ENCODE measurements at regions not wholly inside any gene's neighbourhood (a gene's known extent, or its start where the extent isn't known, plus 50 kb on each side); places are given as distances from the start of the nearest gene placed in this dataset.

DNA sequence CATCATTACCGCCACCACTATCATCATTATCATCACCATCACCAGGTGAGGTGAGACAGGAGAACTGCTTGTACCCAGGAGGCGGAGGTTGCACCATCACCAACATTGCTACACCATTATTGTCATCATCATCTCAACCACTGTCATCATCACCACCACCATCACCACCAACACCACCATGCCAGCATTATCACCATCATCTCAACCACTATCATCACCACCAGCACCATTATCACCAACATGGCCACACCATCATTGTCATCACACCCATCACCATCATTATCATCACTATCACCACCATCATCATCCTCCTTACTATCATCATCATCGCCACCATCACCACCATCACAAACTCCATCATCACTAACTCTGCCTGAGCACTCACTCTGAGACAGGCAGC lies 661.8 kb upstream of the DEFB115 start:
- intact Hi-C loops (cut with micrococcal nuclease), result no loop called here
- Histone ChIP-seq H3K56ac (ENCODE audit: extremely low read depth, insufficient read depth, low read length) (no peak overlapping the region), H3K4me3 (ENCODE audit: insufficient read depth, low read depth, low read length) (no peak overlapping the region), H2BK120ac (ENCODE audit: low read depth, low read length) (no peak overlapping the region), H3K4me2 (ENCODE audit: low read depth, low read length) (no peak overlapping the region), H3K9me1 (ENCODE audit: insufficient read depth, low read length) (no peaks in the 10 kb centered on the region), H4K8ac (ENCODE audit: low read depth in 2 of 2, low read length in 2 of 2) (no peak overlapping the region), H3K4ac (ENCODE audit: low read depth, low read length) (no peak overlapping the region), H3K4me1 (ENCODE audit: control insufficient read depth, insufficient read depth, low read length) (no peaks in the 10 kb centered on the region), H3K79me1 (ENCODE audit: low read depth in 1 of 2, low read length in 2 of 2) (no peaks in the 10 kb centered on the region), H3K9me3 (ENCODE audit: control insufficient read depth, insufficient read depth, low read length) (peaks cover 24% of the 10 kb centered on the region), H2AK9ac (replicated peaks; ENCODE audit: low read depth, low read length, poor library complexity) (no peak overlapping the region), H2AK5ac (ENCODE audit: low read depth, low read length) (no peak overlapping the region), H2AFZ (replicated peaks; ENCODE audit: low read length, poor library complexity) (no peak overlapping the region), H3K9ac (ENCODE audit: low read depth, low read length) (no peak overlapping the region), H2BK5ac (ENCODE audit: low read depth, low read length, poor library complexity, severe bottlenecking) (no peak overlapping the region), H3K18ac (ENCODE audit: low read depth, low read length) (no peak overlapping the region), H4K91ac (ENCODE audit: insufficient read depth, low read depth, low read length) (no peak overlapping the region), H3K23ac (ENCODE audit: low read depth, low read length) (no peak overlapping the region), H2BK15ac (ENCODE audit: low read depth, low read length) (no peak overlapping the region), H2BK20ac (ENCODE audit: low read depth, low read length) (no peak overlapping the region), H3K14ac (replicated peaks; ENCODE audit: low read depth, low read length) (no peak overlapping the region), H3K36me3 (ENCODE audit: control insufficient read depth, insufficient read depth, low read length) (no peaks in the 10 kb centered on the region), H4K20me1 (ENCODE audit: insufficient read depth, low read length) (no peaks in the 10 kb centered on the region), H3K27me3 (ENCODE audit: control insufficient read depth, insufficient read depth, low read length) (no peaks in the 10 kb centered on the region), H4K5ac (ENCODE audit: low read depth, low read length) (no peak overlapping the region), H3K27ac (ENCODE audit: insufficient read depth, low read length) (no peak overlapping the region)
- TF ChIP-seq SMC3 (IDR thresholded peaks at IDR 0.05; ENCODE audit: low read depth, low read length) (no peak), CHD1 (IDR thresholded peaks at IDR 0.05; ENCODE audit: low read depth, low read length) (no peak), ELK1 (IDR thresholded peaks at IDR 0.05; ENCODE audit: borderline replicate concordance, low read depth, low read length) (no peak), RCOR1 (IDR thresholded peaks at IDR 0.05; ENCODE audit: insufficient replicate concordance, low read length) (no peak), MAFK (IDR thresholded peaks at IDR 0.05; ENCODE audit: low read depth, low read length) (no peak), POLR2A (IDR thresholded peaks at IDR 0.05; ENCODE audit: low read depth, low read length) (no peak), CEBPB (IDR thresholded peaks at IDR 0.05; ENCODE audit: low read depth, low read length) (no peak), CTCF (conservative IDR thresholded peaks at IDR 0.05; ENCODE audit: low read depth, low read length) (no peak), FOS (IDR thresholded peaks at IDR 0.05; ENCODE audit: low read depth, low read length) (no peak), MXI1 (IDR thresholded peaks at IDR 0.05; ENCODE audit: borderline replicate concordance, low read depth, low read length) (no peak), RAD21 (IDR thresholded peaks at IDR 0.05; ENCODE audit: low read length) (no peak), RFX5 (IDR thresholded peaks at IDR 0.05; ENCODE audit: low read depth, low read length) (no peak), NFE2L2 (IDR thresholded peaks at IDR 0.05; ENCODE audit: low read depth, low read length) (no peak), MAZ (IDR thresholded peaks at IDR 0.05; ENCODE audit: borderline replicate concordance, low read depth, low read length) (no peak), BHLHE40 (IDR thresholded peaks at IDR 0.05; ENCODE audit: low read depth, low read length) (no peak)
- TF ChIP-seq, protein P1, sequence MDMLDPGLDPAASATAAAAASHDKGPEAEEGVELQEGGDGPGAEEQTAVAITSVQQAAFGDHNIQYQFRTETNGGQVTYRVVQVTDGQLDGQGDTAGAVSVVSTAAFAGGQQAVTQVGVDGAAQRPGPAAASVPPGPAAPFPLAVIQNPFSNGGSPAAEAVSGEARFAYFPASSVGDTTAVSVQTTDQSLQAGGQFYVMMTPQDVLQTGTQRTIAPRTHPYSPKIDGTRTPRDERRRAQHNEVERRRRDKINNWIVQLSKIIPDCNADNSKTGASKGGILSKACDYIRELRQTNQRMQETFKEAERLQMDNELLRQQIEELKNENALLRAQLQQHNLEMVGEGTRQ (IDR thresholded peaks at IDR 0.05; ENCODE audit: low read depth, low read length), result no peak
- no CpG with 5 or more reads among the region's 3 CpGs for WGBS, 2 experiments (ENCODE audit: extremely low coverage in 2 of 2, insufficient read length in 1 of 2)
- DNase-seq (no peak), ATAC-seq (ENCODE audit: low read depth) (no peak)
- ChIA-PET CTCF (no interaction called here), POLR2A (ENCODE audit: unreplicated experiment) (no interaction called here)
- in situ Hi-C loops (cut with MboI; ENCODE audit: low sequenced_read_pairs), result no loop called here
- dilution Hi-C loops (cut with HindIII; ENCODE audit: low sequenced_read_pairs, unreplicated experiment), result no loop called here
- no TSS peak for BruUV-seq (replicated peaks)
